ENCODE measurements at regions not wholly inside any gene's neighbourhood (a gene's known extent, or its start where the extent isn't known, plus 50 kb on each side); places are given as distances from the start of the nearest gene placed in this dataset.

- DNase-seq (ENCODE audit: low read depth, low spot score) (no peak), ATAC-seq (no peak)
- Histone ChIP-seq H3K4me1 (ENCODE audit: control insufficient read depth, insufficient read depth, low read length) (no peaks in the 10 kb centered on the region), H3K9me3 (ENCODE audit: control insufficient read depth, insufficient read depth, low read depth, low read length) (no peaks in the 10 kb centered on the region), H3K4me3 (ENCODE audit: low read depth in 2 of 2, low read length in 2 of 2) (no peak overlapping the region), H3K27ac (ENCODE audit: low read length) (no peak overlapping the region), H3K27me3 (ENCODE audit: control insufficient read depth, insufficient read depth, low read length) (no peaks in the 10 kb centered on the region), H3K36me3 (ENCODE audit: control insufficient read depth, insufficient read depth, low read length) (no peaks in the 10 kb centered on the region)
- ChIA-PET POLR2A (no interaction called here), CTCF (no interaction called here)
- TF ChIP-seq SIN3A (IDR thresholded peaks at IDR 0.05; ENCODE audit: borderline replicate concordance, insufficient read depth, low read depth, low read length): no peak
- intact Hi-C loops (cut with micrococcal nuclease; ENCODE audit: unreplicated experiment) (no loop called here), in situ Hi-C loops (cut with HindIII; ENCODE audit: low pct_unique_long_range_greater_than_20kb, low sequenced_read_pairs) (no loop called here)
- no TSS peak for BruUV-seq (replicated peaks)
Observed at GRCh38 chr14:86357876-86358275, 827.9 kb downstream of the FLRT2 start.

DNA sequence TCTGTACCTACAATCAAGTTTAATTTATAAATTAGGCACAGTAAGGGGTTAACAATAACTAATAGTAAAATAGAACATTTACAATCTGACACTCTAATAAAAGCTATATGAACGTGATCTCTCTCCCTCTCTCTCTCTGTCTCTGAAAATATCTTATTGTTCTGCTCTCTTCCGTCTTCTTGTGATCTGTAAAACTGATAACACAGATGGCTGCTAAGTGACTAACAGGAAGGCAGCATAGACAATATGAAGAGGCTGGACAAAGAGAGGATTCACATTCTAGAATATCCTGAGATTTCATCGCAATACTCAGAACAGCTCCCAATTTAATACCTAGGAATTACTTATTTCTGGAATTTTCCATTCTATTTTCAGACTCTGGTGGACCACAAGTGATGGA lies 827.2 kb downstream of the FLRT2 start:
- intact Hi-C loops (cut with micrococcal nuclease; ENCODE audit: unreplicated experiment): no loop called here
- Histone ChIP-seq H3K36me3 (ENCODE audit: control insufficient read depth, insufficient read depth, low read length) (no peaks in the 10 kb centered on the region), H3K4me1 (ENCODE audit: control insufficient read depth, insufficient read depth, low read length) (no peaks in the 10 kb centered on the region), H3K27me3 (ENCODE audit: control insufficient read depth, insufficient read depth, low read length) (no peaks in the 10 kb centered on the region), H3K9me3 (ENCODE audit: control insufficient read depth, insufficient read depth, low read depth, low read length) (no peaks in the 10 kb centered on the region), H3K4me3 (ENCODE audit: low read depth in 2 of 2, low read length in 2 of 2) (no peak overlapping the region), H3K27ac (ENCODE audit: low read length) (no peak overlapping the region)
- ChIA-PET POLR2A (no interaction called here), CTCF (no interaction called here)
- BruUV-seq (replicated peaks): no TSS peak
- in situ Hi-C loops (cut with HindIII; ENCODE audit: low pct_unique_long_range_greater_than_20kb, low sequenced_read_pairs): no loop called here
- TF ChIP-seq, protein P1, sequence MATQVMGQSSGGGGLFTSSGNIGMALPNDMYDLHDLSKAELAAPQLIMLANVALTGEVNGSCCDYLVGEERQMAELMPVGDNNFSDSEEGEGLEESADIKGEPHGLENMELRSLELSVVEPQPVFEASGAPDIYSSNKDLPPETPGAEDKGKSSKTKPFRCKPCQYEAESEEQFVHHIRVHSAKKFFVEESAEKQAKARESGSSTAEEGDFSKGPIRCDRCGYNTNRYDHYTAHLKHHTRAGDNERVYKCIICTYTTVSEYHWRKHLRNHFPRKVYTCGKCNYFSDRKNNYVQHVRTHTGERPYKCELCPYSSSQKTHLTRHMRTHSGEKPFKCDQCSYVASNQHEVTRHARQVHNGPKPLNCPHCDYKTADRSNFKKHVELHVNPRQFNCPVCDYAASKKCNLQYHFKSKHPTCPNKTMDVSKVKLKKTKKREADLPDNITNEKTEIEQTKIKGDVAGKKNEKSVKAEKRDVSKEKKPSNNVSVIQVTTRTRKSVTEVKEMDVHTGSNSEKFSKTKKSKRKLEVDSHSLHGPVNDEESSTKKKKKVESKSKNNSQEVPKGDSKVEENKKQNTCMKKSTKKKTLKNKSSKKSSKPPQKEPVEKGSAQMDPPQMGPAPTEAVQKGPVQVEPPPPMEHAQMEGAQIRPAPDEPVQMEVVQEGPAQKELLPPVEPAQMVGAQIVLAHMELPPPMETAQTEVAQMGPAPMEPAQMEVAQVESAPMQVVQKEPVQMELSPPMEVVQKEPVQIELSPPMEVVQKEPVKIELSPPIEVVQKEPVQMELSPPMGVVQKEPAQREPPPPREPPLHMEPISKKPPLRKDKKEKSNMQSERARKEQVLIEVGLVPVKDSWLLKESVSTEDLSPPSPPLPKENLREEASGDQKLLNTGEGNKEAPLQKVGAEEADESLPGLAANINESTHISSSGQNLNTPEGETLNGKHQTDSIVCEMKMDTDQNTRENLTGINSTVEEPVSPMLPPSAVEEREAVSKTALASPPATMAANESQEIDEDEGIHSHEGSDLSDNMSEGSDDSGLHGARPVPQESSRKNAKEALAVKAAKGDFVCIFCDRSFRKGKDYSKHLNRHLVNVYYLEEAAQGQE (IDR thresholded peaks at IDR 0.05; ENCODE audit: insufficient read depth in 1 of 2, low read depth in 2 of 2, low read length in 1 of 2): no peak
- TF ChIP-seq, protein P2, sequence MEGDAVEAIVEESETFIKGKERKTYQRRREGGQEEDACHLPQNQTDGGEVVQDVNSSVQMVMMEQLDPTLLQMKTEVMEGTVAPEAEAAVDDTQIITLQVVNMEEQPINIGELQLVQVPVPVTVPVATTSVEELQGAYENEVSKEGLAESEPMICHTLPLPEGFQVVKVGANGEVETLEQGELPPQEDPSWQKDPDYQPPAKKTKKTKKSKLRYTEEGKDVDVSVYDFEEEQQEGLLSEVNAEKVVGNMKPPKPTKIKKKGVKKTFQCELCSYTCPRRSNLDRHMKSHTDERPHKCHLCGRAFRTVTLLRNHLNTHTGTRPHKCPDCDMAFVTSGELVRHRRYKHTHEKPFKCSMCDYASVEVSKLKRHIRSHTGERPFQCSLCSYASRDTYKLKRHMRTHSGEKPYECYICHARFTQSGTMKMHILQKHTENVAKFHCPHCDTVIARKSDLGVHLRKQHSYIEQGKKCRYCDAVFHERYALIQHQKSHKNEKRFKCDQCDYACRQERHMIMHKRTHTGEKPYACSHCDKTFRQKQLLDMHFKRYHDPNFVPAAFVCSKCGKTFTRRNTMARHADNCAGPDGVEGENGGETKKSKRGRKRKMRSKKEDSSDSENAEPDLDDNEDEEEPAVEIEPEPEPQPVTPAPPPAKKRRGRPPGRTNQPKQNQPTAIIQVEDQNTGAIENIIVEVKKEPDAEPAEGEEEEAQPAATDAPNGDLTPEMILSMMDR (IDR thresholded peaks at IDR 0.05): no peak
- no peak for TF ChIP-seq TCF7L2 (IDR thresholded peaks at IDR 0.05; ENCODE audit: low read depth, low read length)
- TF ChIP-seq SIN3A (IDR thresholded peaks at IDR 0.05; ENCODE audit: borderline replicate concordance, insufficient read depth, low read depth, low read length): no peak
- no peak for TF ChIP-seq POLR2AphosphoS5 (IDR thresholded peaks at IDR 0.05; ENCODE audit: low read depth, low read length)
- no peak for ATAC-seq
- DNase-seq (ENCODE audit: low read depth, low spot score): no peak

DNA sequence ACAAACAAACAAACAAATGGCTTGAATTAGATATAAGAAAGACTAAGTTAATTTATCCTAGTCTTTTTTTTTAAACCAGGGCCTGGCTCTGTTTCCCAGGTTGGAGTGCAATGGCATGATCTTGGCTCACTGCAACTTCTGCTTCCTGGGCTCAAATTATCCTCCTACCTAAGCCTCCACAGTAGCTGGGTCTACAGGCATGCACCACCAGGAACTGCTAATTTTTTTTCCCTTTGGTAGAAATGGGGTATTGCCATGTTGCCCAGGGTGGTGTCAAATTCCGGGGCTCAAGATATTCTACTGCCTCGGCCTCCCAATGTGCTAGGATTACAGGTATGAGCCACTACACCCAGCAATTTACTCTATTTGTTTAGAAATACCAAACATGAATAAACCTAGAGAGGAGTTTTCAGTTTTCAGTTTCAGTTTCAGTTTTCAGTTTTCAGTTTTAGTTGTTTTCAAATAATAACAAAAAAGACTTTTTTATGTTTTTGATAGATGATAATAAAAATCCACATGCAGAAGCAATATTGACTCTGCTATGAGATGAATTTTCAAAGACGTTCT lies 817.0 kb downstream of the FLRT2 start:
- POLR2A ChIA-PET: no interaction called here
- no peak for TF ChIP-seq POLR2AphosphoS5 (IDR thresholded peaks at IDR 0.05; ENCODE audit: low read depth, low read length)
- no peak for TF ChIP-seq TCF7L2 (IDR thresholded peaks at IDR 0.05; ENCODE audit: low read depth, low read length)
- TF ChIP-seq SIN3A (IDR thresholded peaks at IDR 0.05; ENCODE audit: borderline replicate concordance, insufficient read depth, low read depth, low read length): no peak
- TF ChIP-seq, protein P2 (IDR thresholded peaks at IDR 0.05): no peak
- TF ChIP-seq, protein P1 (IDR thresholded peaks at IDR 0.05; ENCODE audit: insufficient read depth in 1 of 2, low read depth in 2 of 2, low read length in 1 of 2): no peak
- Histone ChIP-seq H3K27me3 (ENCODE audit: control insufficient read depth, insufficient read depth, low read length) (no peaks in the 10 kb centered on the region), H3K9me3 (ENCODE audit: control insufficient read depth, insufficient read depth, low read depth, low read length) (no peaks in the 10 kb centered on the region), H3K4me1 (ENCODE audit: control insufficient read depth, insufficient read depth, low read length) (no peaks in the 10 kb centered on the region), H3K36me3 (ENCODE audit: control insufficient read depth, insufficient read depth, low read length) (no peaks in the 10 kb centered on the region), H3K4me3 (ENCODE audit: low read depth in 2 of 2, low read length in 2 of 2) (no peak overlapping the region), H3K27ac (ENCODE audit: low read length) (no peak overlapping the region)
- no peak for DNase-seq (ENCODE audit: low read depth, low spot score)
- no peak for ATAC-seq
- CTCF ChIA-PET: no interaction called here
- in situ Hi-C loops (cut with HindIII; ENCODE audit: low pct_unique_long_range_greater_than_20kb, low sequenced_read_pairs) (no loop called here), intact Hi-C loops (cut with micrococcal nuclease; ENCODE audit: unreplicated experiment) (no loop called here)
- no TSS peak for BruUV-seq (replicated peaks)

Measured in Panc1 (cell line).